HUES48 (cell line): ENCODE measurements at regions not wholly inside any gene's neighbourhood (a gene's known extent, or its start where the extent isn't known, plus 50 kb on each side); places are given as distances from the start of the nearest gene placed in this dataset.

Experiments used
- H3K27ac ChIP-seq: one replicate; pipeline ENCODE4 v1.7.0; 2013; ENCODE audit warnings: low read depth, low read length, inconsistent platforms
- H3K27me3 ChIP-seq: 2 replicates; pipeline ENCODE4 v1.6.1; 2013; ENCODE audit warnings: mild to moderate bottlenecking, low read length; ENCODE audit not compliant: control insufficient read depth, insufficient read depth
- H3K36me3 ChIP-seq: 2 replicates; pipeline ENCODE4 v1.6.1; 2013; ENCODE audit warnings: low read length; ENCODE audit not compliant: control insufficient read depth, insufficient read depth
- H3K4me1 ChIP-seq: 2 replicates; pipeline ENCODE4 v1.6.1; 2013; ENCODE audit warnings: mild to moderate bottlenecking, low read length; ENCODE audit not compliant: control insufficient read depth, insufficient read depth
- H3K4me3 ChIP-seq: 2 replicates; pipeline ENCODE4 v1.5.1; 2013; ENCODE audit warnings: mild to moderate bottlenecking, low read depth, low read length
- H3K9ac ChIP-seq: 2 replicates; pipeline ENCODE4 v1.6.1; 2013; ENCODE audit warnings: mild to moderate bottlenecking, low read depth, low read length, moderate library complexity
- H3K9me3 ChIP-seq: 2 replicates; pipeline ENCODE4 v1.6.1; 2013; ENCODE audit warnings: low read length; ENCODE audit not compliant: control insufficient read depth, insufficient read depth

- Histone ChIP-seq H3K9me3 (no peaks in the 10 kb centered on the region), H3K4me1 (no peaks in the 10 kb centered on the region), H3K27ac (no peak overlapping the region), H3K36me3 (no peaks in the 10 kb centered on the region), H3K27me3 (no peaks in the 10 kb centered on the region), H3K9ac (no peak overlapping the region), H3K4me3 (no peak overlapping the region)
Measured at GRCh38 chr6:169907419-169908115, 156.1 kb downstream of the ERMARD start.

GRCh38 chr6:169906688-169907418 is 155.4 kb downstream of the ERMARD start:
- H3K4me1 ChIP-seq, result no peaks in the 10 kb centered on the region
- no peak overlapping the region for H3K9ac ChIP-seq
- no peak overlapping the region for H3K27ac ChIP-seq
- H3K36me3 ChIP-seq, result no peaks in the 10 kb centered on the region
- H3K9me3 ChIP-seq, result no peaks in the 10 kb centered on the region
- no peak overlapping the region for H3K4me3 ChIP-seq
- H3K27me3 ChIP-seq, result no peaks in the 10 kb centered on the region

GRCh38 chr6:169906004-169906687 is 154.7 kb downstream of the ERMARD start:
- Histone ChIP-seq H3K27me3 (no peaks in the 10 kb centered on the region), H3K9me3 (no peaks in the 10 kb centered on the region), H3K27ac (no peak overlapping the region), H3K4me1 (no peaks in the 10 kb centered on the region), H3K4me3 (no peak overlapping the region), H3K36me3 (no peaks in the 10 kb centered on the region), H3K9ac (no peak overlapping the region)

GRCh38 chr6:169905041-169905807 is 153.8 kb downstream of the ERMARD start:
- Histone ChIP-seq H3K27me3 (no peaks in the 10 kb centered on the region), H3K9ac (no peak overlapping the region), H3K27ac (no peak overlapping the region), H3K4me3 (no peak overlapping the region), H3K36me3 (no peaks in the 10 kb centered on the region), H3K4me1 (no peaks in the 10 kb centered on the region), H3K9me3 (no peaks in the 10 kb centered on the region)

GRCh38 chr6:169904051-169904922 is 152.9 kb downstream of the ERMARD start:
- Histone ChIP-seq H3K27me3 (no peaks in the 10 kb centered on the region), H3K4me1 (no peaks in the 10 kb centered on the region), H3K9me3 (no peaks in the 10 kb centered on the region), H3K9ac (no peak overlapping the region), H3K4me3 (no peak overlapping the region), H3K27ac (no peak overlapping the region), H3K36me3 (no peaks in the 10 kb centered on the region)

- Histone ChIP-seq H3K9me3 (no peaks in the 10 kb centered on the region), H3K9ac (no peak overlapping the region), H3K4me1 (no peaks in the 10 kb centered on the region), H3K27ac (no peak overlapping the region), H3K4me3 (no peak overlapping the region), H3K27me3 (no peaks in the 10 kb centered on the region), H3K36me3 (no peaks in the 10 kb centered on the region)
Measured at GRCh38 chr6:169903122-169903521, 151.7 kb downstream of the ERMARD start.

- H3K4me3 ChIP-seq, result no peak overlapping the region
- no peaks in the 10 kb centered on the region for H3K36me3 ChIP-seq
- H3K9ac ChIP-seq, result no peak overlapping the region
- no peak overlapping the region for H3K27ac ChIP-seq
- H3K4me1 ChIP-seq, result no peaks in the 10 kb centered on the region
- no peaks in the 10 kb centered on the region for H3K9me3 ChIP-seq
- no peaks in the 10 kb centered on the region for H3K27me3 ChIP-seq
Measured at GRCh38 chr6:169902604-169903003, 151.2 kb downstream of the ERMARD start.

GRCh38 chr6:169902070-169902469 is 150.6 kb downstream of the ERMARD start:
- no peak overlapping the region for H3K27ac ChIP-seq
- no peak overlapping the region for H3K9ac ChIP-seq
- H3K36me3 ChIP-seq, result no peaks in the 10 kb centered on the region
- no peaks in the 10 kb centered on the region for H3K27me3 ChIP-seq
- no peaks in the 10 kb centered on the region for H3K4me1 ChIP-seq
- H3K4me3 ChIP-seq, result no peak overlapping the region
- no peaks in the 10 kb centered on the region for H3K9me3 ChIP-seq

- no peaks in the 10 kb centered on the region for H3K27me3 ChIP-seq
- no peaks in the 10 kb centered on the region for H3K4me1 ChIP-seq
- no peaks in the 10 kb centered on the region for H3K36me3 ChIP-seq
- no peak overlapping the region for H3K4me3 ChIP-seq
- no peaks in the 10 kb centered on the region for H3K9me3 ChIP-seq
- H3K9ac ChIP-seq, result no peak overlapping the region
- no peak overlapping the region for H3K27ac ChIP-seq
Measured at GRCh38 chr6:169899481-169900145, 148.2 kb downstream of the ERMARD start.
